Adrenal gland (tissue), 5 donors: ENCODE measurements at regions not wholly inside any gene's neighbourhood (a gene's known extent, or its start where the extent isn't known, plus 50 kb on each side); places are given as distances from the start of the nearest gene placed in this dataset.

ENCODE experiments used
- CTCF ChIP-seq, 6 experiments: fragments of 450-650 bp in 4 of 6; fragments of 200-600 bp in 2 of 6; sonication (generic) in 1 of 6; IDR thresholded peaks; 1 replicate in 5 of 6; 2 replicates in 1 of 6; pipeline versions ENCODE4 v1.5.1 to v1.8.0; 2016 to 2021; ENCODE audit warnings: antibody characterized with exemption in 6 of 6, mild to moderate bottlenecking in 2 of 6, moderate library complexity in 1 of 6
- POLR2A ChIP-seq, 2 donors: fragments of 450-650 bp; IDR thresholded peaks; one replicate each; pipeline ENCODE4 v1.6.1; 2017; ENCODE audit warnings: antibody characterized with exemption in 2 of 2, mild to moderate bottlenecking in 2 of 2, moderate library complexity in 1 of 2
- donor health status: DM: no; HTN: no; CAD: no.

- no peak for TF ChIP-seq CTCF (IDR thresholded peaks at IDR 0.05)
- TF ChIP-seq POLR2A (IDR thresholded peaks at IDR 0.05) = no peak
Measured at GRCh38 chr4:181821039-181822004, 421.9 kb upstream of the TENM3 start.
